Testis (tissue), 2 donors: ENCODE measurements at regions not wholly inside any gene's neighbourhood (a gene's known extent, or its start where the extent isn't known, plus 50 kb on each side); places are given as distances from the start of the nearest gene placed in this dataset.

Experiments used
- DNase-seq: peaks from one replicate; pipeline ENCODE4 v3.0.0-alpha.2; 2019
- H3K27ac ChIP-seq, 2 donors: fragments of 200-600 bp; sonication (generic); one replicate each; pipeline ENCODE4 v1.5.1; 2019
- H3K27me3 ChIP-seq: fragments of 200-600 bp; sonication (generic); one replicate; pipeline ENCODE4 v1.5.1; 2019
- H3K36me3 ChIP-seq: fragments of 200-600 bp; sonication (generic); one replicate; pipeline ENCODE4 v1.5.1; 2017; ENCODE audit warnings: low read depth; ENCODE audit errors: missing control alignments
- H3K4me1 ChIP-seq: fragments of 200-600 bp; sonication (generic); one replicate; pipeline ENCODE4 v1.5.1; 2019
- H3K4me3 ChIP-seq, 2 donors: fragments of 200-600 bp; sonication (generic); one replicate each; pipeline ENCODE4 v1.5.1; 2017 to 2019
- H3K9me3 ChIP-seq: fragments of 200-600 bp; sonication (generic); one replicate; pipeline ENCODE4 v1.5.1; 2017
- CTCF ChIP-seq, 3 experiments: fragments of 450-650 bp in 2 of 3; fragments of 200-600 bp in 1 of 3; sonication (generic) in 1 of 3; IDR thresholded peaks; one replicate each; pipeline ENCODE4 v1.5.1; 2016 to 2019; ENCODE audit warnings: antibody characterized with exemption in 3 of 3, mild to moderate bottlenecking in 2 of 3, moderate library complexity in 1 of 3
- POLR2A ChIP-seq: fragments of 450-650 bp; IDR thresholded peaks from one replicate; pipeline ENCODE4 v1.6.1; 2017; ENCODE audit warnings: antibody characterized with exemption, mild to moderate bottlenecking, moderate library complexity
- WGBS, 2 donors: methylation state at CpG; one replicate each; pipeline ENCODE4 v1.1.5; 2018; 5-methylcytosine and 5-hydroxymethylcytosine counted together
- intact Hi-C: fragments of 100-400 bp; cut with DNase I; formaldehyde crosslinking; loops from one replicate; pipeline ENCODE4 v1.15.1; 2023; ENCODE audit warnings: low total_unique reads

- no peak overlapping the region for H3K27ac ChIP-seq
- no peak overlapping the region for H3K4me3 ChIP-seq
- H3K4me1 ChIP-seq: peaks cover 11% of the 10 kb centered on the region
- TF ChIP-seq CTCF (IDR thresholded peaks at IDR 0.05) (no peak), POLR2A (no peak)
- 86 to 91% methylated on average over 12 of the region's 12 CpGs for WGBS, 2 donors
- no peaks in the 10 kb centered on the region for H3K36me3 ChIP-seq
- intact Hi-C loops: no loop called here
- DNase-seq: no peak
- no peaks in the 10 kb centered on the region for H3K27me3 ChIP-seq
- H3K9me3 ChIP-seq: no peaks in the 10 kb centered on the region
Observed at GRCh38 chr14:101460986-101461750, 100.1 kb upstream of the DIO3 start.

GRCh38 chr14:101461891-101462290 lies 99.4 kb upstream of the DIO3 start:
- Histone ChIP-seq H3K27me3 (no peaks in the 10 kb centered on the region), H3K27ac (no peak overlapping the region), H3K4me3 (no peak overlapping the region), H3K4me1 (peaks cover 11% of the 10 kb centered on the region), H3K36me3 (no peaks in the 10 kb centered on the region), H3K9me3 (no peaks in the 10 kb centered on the region)
- WGBS, 2 donors: 94 to 96% methylated on average over 7 to 8 of the region's 8 CpGs
- TF ChIP-seq CTCF (IDR thresholded peaks at IDR 0.05) (no peak), POLR2A (no peak)
- no peak for DNase-seq
- intact Hi-C loops: no loop called here

- Histone ChIP-seq H3K4me1 (peaks cover 11% of the 10 kb centered on the region), H3K4me3 (no peak overlapping the region), H3K27ac (no peak overlapping the region), H3K27me3 (no peaks in the 10 kb centered on the region), H3K36me3 (no peaks in the 10 kb centered on the region), H3K9me3 (no peaks in the 10 kb centered on the region)
- WGBS, 2 donors: 74 to 84% methylated on average over 15 of the region's 15 CpGs
- DNase-seq: no peak
- intact Hi-C loops: no loop called here
- no peak for TF ChIP-seq POLR2A
- TF ChIP-seq CTCF (IDR thresholded peaks at IDR 0.05): no peak
Observed at GRCh38 chr14:101462726-101463565, 98.3 kb upstream of the DIO3 start.

- TF ChIP-seq CTCF (IDR thresholded peaks at IDR 0.05): no peak
- no peak for TF ChIP-seq POLR2A
- DNase-seq: no peak
- 76 to 88% methylated on average over 1 of the region's 1 CpG for WGBS, 2 donors
- Histone ChIP-seq H3K27me3 (no peaks in the 10 kb centered on the region), H3K27ac (no peak overlapping the region), H3K4me3 (no peak overlapping the region), H3K36me3 (no peaks in the 10 kb centered on the region), H3K9me3 (no peaks in the 10 kb centered on the region), H3K4me1 (peaks cover 11% of the 10 kb centered on the region)
- intact Hi-C loops: no loop called here
Observed at GRCh38 chr14:101463566-101464171, 97.6 kb upstream of the DIO3 start.
